NB4 (cell line): ENCODE measurements at regions not wholly inside any gene's neighbourhood (a gene's known extent, or its start where the extent isn't known, plus 50 kb on each side); places are given as distances from the start of the nearest gene placed in this dataset.

ENCODE experiments used
- DNase-seq: peaks from one replicate; pipeline ENCODE4 v3.0.0; 2010; ENCODE audit warnings: low read depth
- H3K4me3 ChIP-seq: one replicate; pipeline ENCODE4 v1.5.1; 2011; ENCODE audit warnings: mild to moderate bottlenecking, low read depth, low read length, moderate library complexity
- CTCF ChIP-seq: IDR thresholded peaks from one replicate; pipeline ENCODE4 v1.5.1; 2012; ENCODE audit warnings: low read depth, low read length
- MAX ChIP-seq: IDR thresholded peaks from 2 replicates; pipeline ENCODE4 v1.6.1; 2011; ENCODE audit warnings: low read depth, low read length
- MYC ChIP-seq: IDR thresholded peaks from 2 replicates; pipeline ENCODE4 v1.6.1; 2011; ENCODE audit warnings: low read depth, low read length
- POLR2A ChIP-seq: IDR thresholded peaks from 2 replicates; pipeline ENCODE4 v1.6.1; 2011; ENCODE audit warnings: mild to moderate bottlenecking; ENCODE audit not compliant: insufficient read length; ENCODE audit errors: extremely low read depth

- DNase-seq, result no peak
- no peak overlapping the region for H3K4me3 ChIP-seq
- TF ChIP-seq CTCF (no peak), POLR2A (no peak), MAX (no peak), MYC (no peak)
Measured at GRCh38 chr20:54272901-54273488, 65.1 kb downstream of the PFDN4 start.

- TF ChIP-seq MAX (no peak), POLR2A (no peak), MYC (no peak), CTCF (no peak)
Measured at GRCh38 chr20:54275359-54276111, 67.6 kb downstream of the PFDN4 start.

GRCh38 chr20:54276577-54277169 lies 68.8 kb downstream of the PFDN4 start:
- no peak for DNase-seq
- no peak overlapping the region for H3K4me3 ChIP-seq
- TF ChIP-seq MYC (no peak), POLR2A (no peak), CTCF (no peak)

More at GRCh38 chr20:54275359-54276111, 67.6 kb downstream of the PFDN4 start:
- no peak for DNase-seq
- no peak overlapping the region for H3K4me3 ChIP-seq

- DNase-seq, result no peak
- no peak overlapping the region for H3K4me3 ChIP-seq
- TF ChIP-seq MYC (no peak), POLR2A (no peak), MAX (no peak), CTCF (no peak)
Measured at GRCh38 chr20:54278262-54278661, 70.4 kb downstream of the PFDN4 start.

GRCh38 chr20:54282625-54283024 lies 74.7 kb downstream of the PFDN4 start:
- TF ChIP-seq MYC (no peak), POLR2A (no peak), MAX (no peak), CTCF (no peak)
- no peak overlapping the region for H3K4me3 ChIP-seq
- no peak for DNase-seq
